ENCODE measurements at regions not wholly inside any gene's neighbourhood (a gene's known extent, or its start where the extent isn't known, plus 50 kb on each side); places are given as distances from the start of the nearest gene placed in this dataset.
"Not testable (repeated sequence)": the region's sequence is repeated elsewhere in the genome, so short reads cannot be mapped to it uniquely, and the experiment has no call there.

DNA sequence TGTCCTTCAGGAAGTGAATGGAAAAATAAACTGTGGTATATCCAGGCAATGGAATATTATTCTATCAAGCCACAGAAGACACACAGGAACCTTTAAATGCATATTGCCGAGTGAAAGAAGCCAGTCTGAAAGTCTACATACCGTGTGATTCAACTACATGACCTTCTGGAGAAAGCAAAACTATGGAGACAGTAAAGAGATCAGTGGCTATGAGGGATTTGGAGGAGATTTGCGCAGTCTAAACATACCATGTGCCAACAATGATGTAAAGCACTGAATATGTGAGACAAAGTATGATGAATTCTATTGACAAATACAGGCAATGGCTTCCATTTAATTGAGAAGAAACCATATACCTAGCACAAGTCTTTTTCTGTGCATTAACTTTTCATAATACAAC lies 518.3 kb upstream of the ZNF337 start:
- no peak for DNase-seq

DNA sequence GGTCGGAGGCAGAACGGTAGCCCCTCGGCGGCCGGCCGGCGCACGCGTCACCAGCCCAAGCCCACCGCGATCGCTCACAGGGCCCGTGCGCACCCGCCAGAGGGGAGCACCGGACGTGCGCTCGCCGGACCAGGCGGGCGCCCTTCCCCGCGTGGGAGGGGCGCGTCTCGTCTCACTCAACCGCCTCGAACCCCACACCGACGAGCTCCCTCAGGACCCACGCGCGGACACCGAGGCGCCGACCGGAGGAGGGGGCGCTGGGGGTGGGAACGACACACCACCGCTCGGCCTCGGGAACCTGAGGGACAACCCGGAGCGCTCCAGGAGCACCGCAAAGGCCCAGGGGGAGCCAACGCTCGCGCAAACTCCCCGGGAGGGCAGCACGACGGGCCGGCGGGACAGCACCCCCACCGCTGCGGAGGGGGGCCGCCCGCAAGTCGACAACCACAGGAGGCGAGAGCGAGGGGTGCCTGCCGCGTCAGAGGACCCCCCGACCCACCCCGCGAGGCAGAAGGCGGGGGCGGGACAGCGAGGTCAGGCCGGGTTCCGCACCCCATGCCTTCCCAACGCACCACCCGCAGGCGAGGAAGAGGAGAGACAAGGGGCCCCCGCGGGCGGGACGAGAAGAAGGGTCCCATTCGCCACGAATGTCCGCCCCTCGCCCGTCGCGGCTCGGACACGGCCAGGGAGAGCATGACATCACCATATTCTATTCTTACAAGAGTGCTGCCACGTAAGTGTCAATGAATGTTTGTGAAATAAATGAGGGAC lies 512.7 kb upstream of the ZNF337 start:
- DNase-seq: peak; percentile 2

DNA sequence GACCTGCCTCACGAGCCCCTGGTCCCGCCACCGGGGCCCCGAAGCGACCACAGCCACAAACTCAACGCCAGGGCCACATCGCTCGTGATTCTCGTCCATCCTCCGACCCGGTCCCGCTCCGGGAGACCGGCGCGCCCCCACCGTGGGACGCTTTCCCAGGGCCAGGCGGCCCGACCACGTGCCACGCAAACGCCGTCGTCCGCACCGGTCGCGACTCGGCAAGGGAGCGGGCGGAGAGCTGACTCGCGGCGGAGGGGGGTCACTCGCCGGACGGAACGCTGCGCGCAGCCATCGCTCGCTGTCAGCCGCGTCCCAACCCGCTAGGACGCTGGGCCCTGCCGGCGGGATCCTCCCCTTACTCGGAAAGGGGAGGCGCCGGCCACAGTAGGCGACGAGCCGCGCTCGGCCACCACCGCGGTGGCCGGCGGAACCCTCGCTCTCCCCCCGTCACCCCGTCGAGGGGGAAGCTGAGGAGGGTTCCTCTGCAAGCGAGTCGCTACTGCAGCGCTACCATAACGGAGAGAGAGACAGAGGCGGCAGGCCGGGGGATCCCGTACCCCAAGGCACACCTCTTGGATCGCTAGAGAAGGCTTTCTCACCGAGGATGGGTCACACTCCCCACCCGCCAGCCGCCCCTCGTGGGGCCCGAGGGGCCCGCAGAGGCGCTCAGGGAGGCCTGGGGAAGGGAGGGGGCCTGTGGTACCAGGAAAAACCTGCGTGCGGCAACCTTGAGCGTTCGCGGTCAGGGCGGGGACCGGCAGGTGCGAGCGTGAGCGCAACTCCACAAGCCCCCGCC lies 511.8 kb upstream of the ZNF337 start:
- peak; percentile 42 for DNase-seq

DNA sequence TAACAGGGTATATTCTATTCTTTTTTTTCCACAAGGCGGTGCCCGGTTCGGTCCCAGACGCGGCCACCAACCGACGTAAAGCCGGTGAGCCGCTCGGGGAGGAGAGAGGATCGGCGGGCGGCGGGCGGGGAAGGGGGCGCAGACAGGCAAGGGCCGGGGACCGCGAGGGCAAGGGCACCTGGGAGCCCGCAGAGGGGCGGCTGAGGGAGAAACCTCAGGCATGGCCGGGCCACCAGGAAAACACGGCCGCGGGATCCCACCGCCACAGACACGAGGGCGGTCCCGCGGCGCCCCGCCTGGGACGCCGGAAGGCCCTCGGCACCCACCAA lies 511.3 kb upstream of the ZNF337 start:
- peak; percentile 14 for DNase-seq

DNA sequence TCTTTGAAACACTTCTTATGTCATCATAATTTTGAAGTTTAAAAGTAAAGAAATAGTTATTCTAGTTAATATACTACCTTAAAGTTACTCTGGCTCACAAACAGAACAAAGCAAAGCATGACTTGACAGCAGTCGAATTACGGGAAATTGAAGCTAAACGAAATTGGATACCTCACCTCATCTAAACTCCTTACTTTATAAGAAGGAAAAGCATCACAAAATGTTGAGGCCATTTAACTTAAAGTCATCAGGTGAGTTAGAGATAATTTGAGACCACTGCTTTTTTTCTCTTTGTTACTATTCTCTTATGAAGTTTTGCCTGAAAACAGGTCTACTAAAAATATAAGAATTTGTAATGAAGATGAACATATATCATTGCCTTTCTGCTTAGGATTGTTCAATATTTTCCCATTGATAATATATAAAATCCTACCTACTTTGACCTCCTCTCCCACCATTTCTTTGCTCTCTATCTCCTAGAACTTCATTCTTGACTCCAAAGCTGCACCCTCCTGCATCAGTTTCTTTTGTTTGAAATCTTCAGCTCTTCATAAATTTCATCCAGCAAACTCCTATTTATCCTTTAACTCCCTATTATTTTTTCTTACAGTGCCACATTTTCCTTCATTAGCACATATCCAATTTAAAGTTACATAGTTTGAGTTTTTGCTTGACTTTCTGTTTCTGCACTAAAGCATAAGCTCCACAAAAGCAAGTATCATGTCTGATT lies 510.7 kb upstream of the ZNF337 start:
- no peak for DNase-seq

DNA sequence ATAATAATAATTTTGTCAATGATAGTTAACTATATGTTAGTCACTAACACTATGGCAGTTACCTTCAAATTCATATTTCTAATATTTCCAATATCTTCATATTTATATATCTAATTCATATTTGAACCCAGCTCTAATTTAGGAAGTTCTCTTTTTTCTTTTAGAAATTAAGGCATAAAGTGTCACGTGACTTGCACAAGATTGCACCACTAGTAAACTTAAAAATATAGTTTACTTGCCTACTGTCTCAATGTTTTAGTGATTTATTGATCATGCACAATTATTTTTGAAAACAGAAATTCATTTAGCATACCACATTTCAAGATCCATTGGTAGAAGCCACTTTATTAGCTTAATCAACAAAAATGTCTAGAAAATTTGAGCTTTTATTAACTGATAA lies 508.7 kb upstream of the ZNF337 start:
- no peak for DNase-seq

DNA sequence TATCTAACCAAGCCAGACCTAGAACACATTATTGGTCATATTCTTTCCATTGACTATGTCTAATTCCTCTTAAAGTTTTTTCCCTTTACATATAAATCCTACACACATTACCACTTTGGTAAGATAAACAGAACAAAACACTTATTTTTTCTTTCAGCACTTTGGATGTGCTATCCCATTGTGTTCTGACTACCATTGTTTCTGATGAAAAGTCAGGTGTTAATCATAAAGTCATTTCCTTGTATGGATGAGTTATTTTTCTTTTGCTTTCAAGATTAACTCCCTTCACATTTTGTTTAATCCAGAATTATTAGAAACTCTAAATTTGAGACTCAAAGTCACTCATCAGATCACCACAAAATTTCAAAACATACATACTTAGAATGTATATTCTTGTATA lies 504.4 kb upstream of the ZNF337 start:
- DNase-seq: not testable (repeated sequence)

DNA sequence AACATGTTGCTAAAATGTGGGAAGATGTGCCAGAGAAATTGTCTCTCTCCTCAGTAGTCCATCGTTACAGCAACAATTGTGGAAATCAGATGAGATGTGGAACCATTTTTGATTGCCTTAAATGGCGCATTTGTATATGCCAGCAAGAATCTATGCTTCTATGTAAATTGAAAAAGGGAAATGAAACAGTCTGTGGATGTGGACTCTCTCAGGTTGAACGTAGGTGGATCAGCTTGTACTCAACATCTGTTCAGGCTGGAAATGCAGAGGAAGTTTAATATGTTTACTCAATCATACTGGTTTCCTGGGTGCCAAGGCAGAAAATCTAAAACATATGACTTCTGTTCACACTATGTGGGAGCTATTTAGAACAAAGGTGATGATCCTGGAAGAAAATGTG lies 490.7 kb upstream of the ZNF337 start:
- not testable (repeated sequence) for DNase-seq

DNA sequence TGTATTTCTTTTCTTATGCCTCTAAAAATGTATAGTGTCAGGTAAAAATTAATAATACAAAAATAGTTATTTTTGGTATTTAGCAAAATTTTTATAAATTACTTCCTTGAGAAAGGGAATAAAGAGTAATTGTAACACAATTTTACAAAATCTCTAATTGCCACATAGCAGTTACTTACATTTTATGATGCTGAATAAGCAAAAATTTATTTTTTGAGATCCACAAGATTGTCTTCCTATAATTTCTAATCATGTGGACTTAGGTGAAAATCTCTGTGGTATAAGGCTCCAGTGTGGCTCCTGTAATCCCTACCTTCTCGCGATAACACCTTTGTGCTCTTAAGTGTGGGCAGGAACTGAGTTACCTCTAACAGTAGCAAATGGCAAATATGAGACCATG lies 487.1 kb upstream of the ZNF337 start:
- DNase-seq: not testable (repeated sequence)

DNA sequence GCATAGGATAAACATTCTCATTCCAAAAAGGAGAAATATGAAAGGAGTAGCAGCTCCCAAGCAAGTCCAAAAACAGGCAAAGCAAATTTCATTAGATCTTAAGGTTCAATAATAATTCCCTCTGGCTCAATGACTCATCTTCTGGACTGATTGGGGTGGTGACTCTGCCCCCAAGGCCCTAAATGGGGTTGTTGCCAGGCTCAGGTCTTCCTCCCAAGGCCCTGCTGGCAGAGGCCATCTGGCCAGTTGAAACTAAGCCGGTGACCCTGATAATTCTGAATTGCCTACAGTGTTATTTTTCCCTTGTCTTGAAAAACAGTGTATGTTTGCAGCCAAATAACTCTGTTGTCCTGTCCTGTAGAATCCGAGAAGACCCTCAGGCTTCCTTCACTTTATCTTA lies 484.7 kb upstream of the ZNF337 start:
- not testable (repeated sequence) for DNase-seq

DNA sequence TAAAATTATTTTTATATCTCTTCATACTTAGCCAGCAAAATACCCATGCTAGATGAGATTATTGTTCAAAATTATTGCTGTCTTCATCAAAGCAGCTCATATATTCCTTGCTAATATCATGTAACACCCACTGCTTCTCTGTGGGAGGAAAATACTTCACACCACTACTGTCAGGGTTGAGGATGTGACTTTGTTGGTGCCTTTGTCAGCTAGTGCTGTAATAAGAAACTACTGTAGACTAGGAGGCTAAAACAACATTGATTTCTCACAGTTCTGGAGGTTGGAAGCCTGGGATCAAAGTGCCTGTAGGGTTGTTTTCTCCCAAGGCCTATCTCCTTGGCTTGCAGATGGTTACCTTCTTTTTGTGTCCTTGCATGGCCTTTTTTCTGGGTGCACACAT lies 475.2 kb upstream of the ZNF337 start:
- not testable (repeated sequence) for DNase-seq

DNA sequence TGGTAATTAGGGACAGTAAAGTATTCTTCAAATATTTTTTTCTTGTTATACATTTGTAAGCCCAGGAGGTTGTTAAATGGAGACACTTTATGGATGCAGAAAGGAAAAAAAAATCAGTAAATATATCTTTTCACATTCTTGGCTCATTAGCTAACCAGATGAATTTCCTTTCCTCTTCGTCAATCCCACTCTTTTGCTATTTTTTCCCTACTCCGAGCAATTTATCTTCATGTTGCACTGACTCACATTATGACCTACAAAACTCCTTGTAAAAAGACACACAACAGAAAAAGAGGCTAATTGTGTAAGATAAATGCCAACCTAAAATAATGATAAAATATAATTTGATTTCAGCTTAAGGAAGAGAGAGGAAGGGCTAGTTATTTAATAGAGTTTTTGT lies 472.9 kb upstream of the ZNF337 start:
- DNase-seq: no peak

DNA sequence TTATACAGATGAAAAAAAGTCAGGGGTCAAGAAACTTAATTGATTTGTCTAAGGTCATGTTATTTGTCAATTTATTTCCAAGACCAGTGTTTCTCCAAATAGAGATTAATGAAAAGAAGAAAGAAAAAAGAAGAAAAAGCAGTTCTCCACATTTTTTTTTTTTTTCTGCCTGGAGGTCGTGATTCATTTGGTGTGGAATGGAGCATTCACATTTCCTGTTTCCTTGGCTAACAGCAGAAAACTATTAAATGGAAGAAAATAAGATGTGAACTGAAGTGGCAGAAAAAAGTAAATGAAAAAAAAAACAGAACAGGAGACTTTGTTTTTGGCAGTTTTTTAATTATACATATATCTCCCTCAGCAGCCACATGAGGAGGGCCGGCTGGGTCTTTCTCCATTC lies 470.8 kb upstream of the ZNF337 start:
- DNase-seq: no peak

DNA sequence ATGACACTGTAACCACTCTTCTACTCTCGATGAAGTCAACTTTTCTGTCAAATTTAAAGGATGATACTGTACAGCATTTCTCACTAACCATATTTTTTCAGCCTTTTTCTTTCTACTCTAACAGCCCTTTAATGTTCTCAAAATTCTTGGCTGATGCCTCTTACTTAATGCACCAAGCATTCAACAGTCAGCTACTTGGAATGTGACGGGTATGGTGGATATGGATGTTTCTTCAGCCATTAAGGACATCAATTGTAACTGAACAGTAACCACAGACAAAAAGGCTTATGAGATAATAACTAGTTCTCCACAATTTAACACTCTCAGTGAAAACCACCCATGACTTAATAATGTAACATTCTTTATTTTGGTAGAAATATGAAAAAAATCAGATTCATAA lies 467.2 kb upstream of the ZNF337 start:
- DNase-seq: no peak

DNA sequence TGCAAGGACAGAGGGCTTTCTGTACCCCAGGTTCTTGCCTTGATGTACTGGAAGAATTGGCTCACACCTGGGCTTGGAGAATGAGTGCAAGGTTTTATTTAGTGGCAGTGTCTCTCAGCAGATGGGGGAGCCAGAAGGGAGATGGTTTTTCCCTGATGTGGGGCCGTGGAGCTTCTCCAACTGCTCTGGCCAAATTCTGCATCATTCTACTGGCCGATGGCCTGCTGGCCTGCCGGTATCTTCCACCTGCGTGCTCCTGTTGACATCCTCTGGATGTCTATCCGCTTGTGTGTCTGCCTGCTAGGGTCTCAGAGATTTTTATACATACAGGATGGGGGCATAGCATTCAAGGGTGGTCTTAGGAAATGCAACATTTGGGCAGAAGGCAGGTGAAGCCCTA lies 466.5 kb upstream of the ZNF337 start:
- not testable (repeated sequence) for DNase-seq

DNA sequence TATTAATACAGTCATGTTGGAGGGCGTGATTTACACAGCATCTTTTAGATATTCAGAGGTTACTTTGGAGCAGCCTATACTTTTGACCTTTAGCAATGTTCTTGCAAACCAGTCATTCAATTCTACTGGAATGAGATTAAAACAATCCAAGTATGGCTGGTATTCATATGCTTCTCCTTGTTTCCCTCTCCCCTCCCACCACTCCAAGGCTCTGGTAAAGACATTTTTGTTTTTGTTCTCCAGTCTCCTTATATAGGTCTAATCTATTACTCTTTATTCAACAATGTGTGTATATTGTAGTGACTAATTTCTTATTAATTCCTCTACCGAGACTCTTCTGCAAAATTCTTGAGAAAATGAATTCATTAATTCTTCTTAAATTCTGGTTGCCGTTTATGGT lies 465.1 kb upstream of the ZNF337 start:
- DNase-seq: not testable (repeated sequence)

DNA sequence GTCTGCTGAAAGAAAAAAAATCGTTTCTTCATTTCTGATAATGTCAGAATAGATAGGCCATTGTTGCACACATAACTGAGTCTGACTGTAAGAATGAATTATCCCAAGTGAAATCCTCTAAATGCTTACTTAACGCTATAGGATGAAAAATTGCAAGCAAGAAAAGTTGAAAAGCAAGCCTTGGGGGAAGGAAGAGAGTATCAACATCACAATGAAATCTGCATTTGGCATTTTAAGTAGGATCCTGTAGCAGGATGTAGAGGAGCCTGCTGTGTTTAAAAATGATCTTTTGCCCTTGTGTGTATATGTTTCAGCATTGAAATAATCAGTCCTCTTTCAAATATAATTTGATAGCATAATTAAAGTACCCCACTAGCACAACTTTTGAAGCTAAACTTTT lies 464.3 kb upstream of the ZNF337 start:
- DNase-seq: not testable (repeated sequence)

DNA sequence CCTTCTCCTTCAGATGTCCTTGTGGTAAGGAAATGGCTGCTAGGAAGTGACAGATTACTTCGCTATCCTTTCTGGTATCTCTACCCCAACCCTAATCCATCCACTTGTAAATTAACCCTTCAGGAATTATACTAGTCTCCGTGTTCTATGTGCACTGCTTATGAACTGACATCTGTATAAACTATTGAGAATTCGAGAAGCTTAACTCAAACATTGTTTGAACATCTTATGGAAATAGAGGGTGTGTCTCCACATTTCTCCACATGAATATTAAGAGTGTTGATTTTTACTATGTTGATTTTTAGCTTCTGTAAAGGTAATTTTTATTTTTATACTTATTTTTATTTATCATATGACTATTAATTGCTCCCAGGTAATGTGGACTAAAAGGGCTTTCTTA lies 457.6 kb upstream of the ZNF337 start:
- no peak for DNase-seq

DNA sequence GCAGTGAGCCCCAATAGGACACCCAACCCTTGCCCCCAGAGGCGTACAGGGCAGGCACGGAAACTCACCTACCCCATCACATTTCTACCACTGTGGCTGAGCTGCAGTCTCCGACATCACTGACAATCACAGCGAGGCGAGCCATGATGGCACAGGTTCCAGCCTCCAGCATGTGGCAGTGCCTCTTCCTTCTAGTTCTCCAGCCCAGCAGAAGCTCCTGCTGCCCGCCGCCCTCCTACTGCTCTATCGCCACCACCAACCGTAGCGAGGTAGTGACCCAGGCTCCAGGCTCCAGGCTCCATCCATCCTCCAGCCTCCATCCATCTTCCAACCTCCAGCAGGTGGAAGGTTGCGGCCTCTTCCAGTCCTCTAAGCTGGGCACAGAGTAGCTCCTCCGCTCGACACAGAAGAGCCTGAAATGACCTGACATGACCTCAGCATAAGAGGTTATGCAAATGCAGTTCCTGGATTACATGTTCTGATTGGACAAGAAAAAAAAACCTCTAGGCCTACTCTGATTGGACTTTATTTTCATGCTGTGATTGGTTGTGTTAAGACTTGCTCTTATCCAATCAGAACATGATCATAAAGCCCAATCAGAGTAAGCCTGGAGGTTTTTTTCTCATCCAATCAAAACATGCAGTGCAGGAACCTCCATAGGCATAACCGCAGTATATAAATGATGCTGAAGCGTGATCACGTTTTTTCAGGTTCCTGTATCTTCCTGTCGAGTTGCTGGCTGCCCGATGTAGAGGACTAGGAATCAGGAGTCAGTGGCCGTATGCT lies 438.9 kb upstream of the ZNF337 start:
- no peak for DNase-seq

DNA sequence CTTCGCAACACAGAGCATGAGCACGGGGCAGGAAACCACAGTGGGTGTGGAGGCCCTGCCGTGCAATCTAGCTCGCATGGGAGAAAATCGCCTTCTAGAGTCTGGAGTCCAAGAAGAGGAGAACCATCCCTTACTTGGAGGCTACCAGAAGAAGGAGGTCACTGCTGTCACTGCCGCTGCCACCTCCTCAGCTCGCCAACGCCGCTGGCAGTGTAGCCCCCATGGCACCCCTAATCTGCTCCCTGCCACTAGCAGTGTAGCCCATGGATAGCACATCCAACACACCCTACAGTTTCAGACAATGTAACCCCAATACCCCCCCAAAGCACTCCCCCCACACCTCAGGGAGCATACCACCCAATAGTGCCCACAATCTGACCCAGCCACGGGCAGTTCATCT lies 438.0 kb upstream of the ZNF337 start:
- no peak for DNase-seq

DNA sequence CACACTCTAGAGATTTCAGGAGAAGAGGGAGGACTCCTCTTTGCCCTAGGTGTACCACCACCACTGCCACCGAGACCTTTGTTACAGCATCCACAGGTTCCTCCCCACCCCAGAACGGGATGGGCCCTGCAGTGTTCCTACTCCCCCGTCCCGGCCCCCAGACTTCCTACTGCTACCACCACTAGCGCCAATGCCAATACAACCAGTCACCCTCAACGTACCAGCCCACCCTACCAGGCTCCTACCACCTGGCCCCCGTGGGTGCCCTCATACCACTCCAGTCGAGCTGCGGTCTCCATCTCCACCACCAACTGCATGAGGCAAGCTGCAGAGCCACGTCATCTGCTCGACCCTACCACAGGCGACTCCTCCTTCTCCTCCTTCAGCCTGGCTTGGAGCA lies 437.1 kb upstream of the ZNF337 start:
- not testable (repeated sequence) for DNase-seq

DNA sequence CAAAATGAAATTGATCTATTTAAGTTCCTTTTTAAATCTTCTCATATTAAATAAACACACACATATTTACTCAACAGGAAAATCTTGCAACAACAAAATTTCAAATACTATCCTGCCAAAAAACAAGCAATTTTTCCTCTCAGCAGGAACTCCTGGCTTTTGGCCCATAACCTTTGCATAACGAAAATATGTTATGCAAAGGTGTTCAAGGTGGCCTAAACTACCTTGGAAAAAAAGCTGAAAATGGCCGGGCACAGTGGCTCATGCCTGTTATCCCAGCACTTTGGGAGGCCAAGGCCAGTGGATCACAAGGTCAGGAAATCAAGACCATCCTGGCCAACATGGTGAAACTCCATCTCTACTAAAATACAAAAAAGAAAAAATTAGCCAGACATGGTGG lies 424.3 kb upstream of the ZNF337 start:
- not testable (repeated sequence) for DNase-seq

DNA sequence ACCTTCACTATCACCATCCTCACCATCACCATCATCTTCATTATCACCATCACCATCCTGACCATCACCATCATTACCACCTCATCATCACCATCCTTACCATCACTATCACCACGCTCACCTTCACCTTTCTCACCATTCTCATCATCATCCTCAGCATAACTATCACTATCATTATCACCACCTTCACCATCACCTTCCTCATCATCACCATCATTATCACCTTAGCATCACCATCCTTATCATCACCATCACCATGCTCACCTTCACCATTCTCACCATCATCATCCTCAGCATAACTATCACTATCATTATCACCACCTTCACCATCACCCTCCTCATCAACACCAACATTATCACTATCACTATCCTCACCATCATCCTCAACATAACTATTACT lies 397.8 kb upstream of the ZNF337 start:
- DNase-seq: not testable (repeated sequence)

All from stimulated activated CD4-positive, alpha-beta T cell treated with anti-CD3 and anti-CD28 coated beads, Interleukin-1b, Interleukin-23, amount 100 ng/mL, for 48 hours (primary cell).